ENCODE measurements at regions not wholly inside any gene's neighbourhood (a gene's known extent, or its start where the extent isn't known, plus 50 kb on each side); places are given as distances from the start of the nearest gene placed in this dataset.

DNA sequence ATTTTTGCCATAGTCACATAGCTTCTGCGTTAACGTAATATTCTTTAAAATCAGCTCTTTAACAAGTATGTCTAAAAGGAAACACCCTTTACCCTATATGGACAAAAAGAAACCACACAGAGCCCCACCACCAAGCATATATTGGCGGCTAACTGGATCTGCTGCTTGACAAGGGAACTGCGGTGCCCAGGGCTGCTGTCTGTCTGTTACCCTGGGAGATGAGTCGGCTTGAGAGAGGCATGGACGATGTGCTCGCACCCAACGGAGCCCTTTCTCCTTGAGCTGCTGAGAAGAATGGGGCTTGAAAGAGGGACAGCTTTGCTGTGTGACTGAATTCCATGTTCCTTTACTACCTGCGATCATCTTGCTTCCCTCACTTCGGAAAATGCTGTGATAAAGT, 158.6 kb upstream of the SHB start (continued):
- TF ChIP-seq CTCF (conservative IDR thresholded peaks at IDR 0.05; ENCODE audit: low read depth in 2 of 2) = no peak

GRCh38 chr9:38227061-38227540, 158.1 kb upstream of the SHB start:
- Mint-ChIP-seq H3K9me3 (no peaks in the 10 kb centered on the region), H3K27me3 (ENCODE audit: insufficient read depth, low read depth, poor library complexity) (peaks cover 16% of the 10 kb centered on the region), H3K4me3 (peak overlapping the region; percentile 65), H3K4me1 (peaks cover 32% of the 10 kb centered on the region), H3K36me3 (ENCODE audit: low read depth) (no peaks in the 10 kb centered on the region), H3K27ac (no peak overlapping the region)
- Histone ChIP-seq H4K20me1 (replicated peaks; ENCODE audit: insufficient read depth) (no peaks in the 10 kb centered on the region; the same call in 1 of the 2 replicates), H3K36me3 (ENCODE audit: insufficient read depth) (no peaks in the 10 kb centered on the region), H3K27ac (ENCODE audit: low read depth) (no peak overlapping the region), H3K27me3 (ENCODE audit: insufficient read depth) (peaks cover 59% of the 10 kb centered on the region), H3K9me2 (ENCODE audit: insufficient read depth) (no peaks in the 10 kb centered on the region), H2AFZ (no peak overlapping the region), H3K4me2 (peak overlapping the region; percentile 78), H3F3A (replicated peaks; ENCODE audit: low read depth) (no peaks in the 10 kb centered on the region), H3K79me2 (replicated peaks; ENCODE audit: insufficient read depth) (no peaks in the 10 kb centered on the region), H3K4me3 (peak overlapping the region; percentile 42; the same call in 1 of the 2 replicates), H3K4me1 (ENCODE audit: insufficient read depth) (peaks cover 24% of the 10 kb centered on the region)
- ATAC-seq = peak; percentile 86
- peak; percentile 84 for DNase-seq (ENCODE audit: low spot score)
- TF ChIP-seq ZNF331 (CRISPR knock-in tag; IDR thresholded peaks at IDR 0.05; ENCODE audit: low read depth) (no peak), STAT1 (IDR thresholded peaks at IDR 0.05; ENCODE audit: unreplicated experiment) (no peak), JUNB (IDR thresholded peaks at IDR 0.05; ENCODE audit: unreplicated experiment) (no peak), REST (IDR thresholded peaks at IDR 0.05; ENCODE audit: unreplicated experiment) (no peak), CTCF (conservative IDR thresholded peaks at IDR 0.05; ENCODE audit: low read depth in 2 of 2) (no peak), EZH2 (IDR thresholded peaks at IDR 0.05; ENCODE audit: low read depth, unreplicated experiment) (no peak), POLR2AphosphoS5 (IDR thresholded peaks at IDR 0.05; ENCODE audit: low read depth) (no peak), EZH2phosphoT487 (IDR thresholded peaks at IDR 0.05; ENCODE audit: unreplicated experiment) (no peak), ZNF114 (CRISPR knock-in tag; IDR thresholded peaks at IDR 0.05) (no peak), NANOG (IDR thresholded peaks at IDR 0.05; ENCODE audit: borderline replicate concordance) (no peak)
- TF ChIP-seq, protein P1, sequence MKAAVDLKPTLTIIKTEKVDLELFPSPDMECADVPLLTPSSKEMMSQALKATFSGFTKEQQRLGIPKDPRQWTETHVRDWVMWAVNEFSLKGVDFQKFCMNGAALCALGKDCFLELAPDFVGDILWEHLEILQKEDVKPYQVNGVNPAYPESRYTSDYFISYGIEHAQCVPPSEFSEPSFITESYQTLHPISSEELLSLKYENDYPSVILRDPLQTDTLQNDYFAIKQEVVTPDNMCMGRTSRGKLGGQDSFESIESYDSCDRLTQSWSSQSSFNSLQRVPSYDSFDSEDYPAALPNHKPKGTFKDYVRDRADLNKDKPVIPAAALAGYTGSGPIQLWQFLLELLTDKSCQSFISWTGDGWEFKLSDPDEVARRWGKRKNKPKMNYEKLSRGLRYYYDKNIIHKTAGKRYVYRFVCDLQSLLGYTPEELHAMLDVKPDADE (IDR thresholded peaks at IDR 0.05) = no peak

Measured in GM23338 (cell line).